Transverse colon (tissue), 4 donors: ENCODE measurements at regions not wholly inside any gene's neighbourhood (a gene's known extent, or its start where the extent isn't known, plus 50 kb on each side); places are given as distances from the start of the nearest gene placed in this dataset.

Experiments used
- EP300 ChIP-seq: sonication (generic); formaldehyde crosslinking; IDR thresholded peaks from one replicate; pipeline ENCODE4 v1.6.1; 2017; ENCODE audit warnings: antibody characterized with exemption, low read depth
- POLR2A ChIP-seq: fragments of 450-650 bp; IDR thresholded peaks from one replicate; pipeline ENCODE4 v1.6.1; 2016; ENCODE audit warnings: antibody characterized with exemption, mild to moderate bottlenecking, moderate library complexity
- POLR2AphosphoS5 ChIP-seq, 3 donors: sonication (generic); formaldehyde crosslinking; IDR thresholded peaks; one replicate each; pipeline ENCODE4 v1.6.1; 2016; ENCODE audit warnings: antibody characterized with exemption in 3 of 3
- TF ChIP-seq, protein P1 (sequence below), 5 experiments: fragments of 200-600 bp in 3 of 5; fragments of 450-650 bp in 2 of 5; sonication (generic) in 3 of 5; IDR thresholded peaks; 1 replicate in 2 of 5; 2 replicates in 3 of 5; pipeline ENCODE4 v1.5.1; 2016 to 2017; ENCODE audit warnings: antibody characterized with exemption in 5 of 5, inconsistent platforms in 3 of 5, mild to moderate bottlenecking in 2 of 5, moderate library complexity in 1 of 5

DNA sequence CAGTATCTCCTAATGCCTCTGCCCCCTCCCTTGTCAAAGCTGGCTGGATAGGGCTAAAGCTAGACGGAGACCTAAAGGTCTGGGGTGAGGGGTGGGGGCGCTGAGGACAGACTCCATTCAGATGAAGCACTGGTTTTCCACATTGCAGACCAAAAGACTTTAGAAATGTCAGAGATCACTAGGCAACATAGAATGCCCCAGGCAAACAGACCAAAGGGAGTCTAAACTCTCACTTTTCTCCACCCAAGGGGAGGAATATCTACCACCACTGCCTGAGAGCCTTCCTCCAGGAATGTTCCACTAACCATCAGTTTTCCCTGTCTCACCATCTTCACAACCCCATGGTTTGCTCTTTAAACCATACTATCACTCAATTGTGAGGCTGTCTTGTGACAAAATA lies 106.9 kb upstream of the KRAS start:
- TF ChIP-seq, protein P1, sequence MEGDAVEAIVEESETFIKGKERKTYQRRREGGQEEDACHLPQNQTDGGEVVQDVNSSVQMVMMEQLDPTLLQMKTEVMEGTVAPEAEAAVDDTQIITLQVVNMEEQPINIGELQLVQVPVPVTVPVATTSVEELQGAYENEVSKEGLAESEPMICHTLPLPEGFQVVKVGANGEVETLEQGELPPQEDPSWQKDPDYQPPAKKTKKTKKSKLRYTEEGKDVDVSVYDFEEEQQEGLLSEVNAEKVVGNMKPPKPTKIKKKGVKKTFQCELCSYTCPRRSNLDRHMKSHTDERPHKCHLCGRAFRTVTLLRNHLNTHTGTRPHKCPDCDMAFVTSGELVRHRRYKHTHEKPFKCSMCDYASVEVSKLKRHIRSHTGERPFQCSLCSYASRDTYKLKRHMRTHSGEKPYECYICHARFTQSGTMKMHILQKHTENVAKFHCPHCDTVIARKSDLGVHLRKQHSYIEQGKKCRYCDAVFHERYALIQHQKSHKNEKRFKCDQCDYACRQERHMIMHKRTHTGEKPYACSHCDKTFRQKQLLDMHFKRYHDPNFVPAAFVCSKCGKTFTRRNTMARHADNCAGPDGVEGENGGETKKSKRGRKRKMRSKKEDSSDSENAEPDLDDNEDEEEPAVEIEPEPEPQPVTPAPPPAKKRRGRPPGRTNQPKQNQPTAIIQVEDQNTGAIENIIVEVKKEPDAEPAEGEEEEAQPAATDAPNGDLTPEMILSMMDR (IDR thresholded peaks at IDR 0.05): no peak
- TF ChIP-seq POLR2A (no peak), POLR2AphosphoS5 (IDR thresholded peaks at IDR 0.05) (no peak), EP300 (no peak)
